GM23338 (cell line): ENCODE measurements at regions not wholly inside any gene's neighbourhood (a gene's known extent, or its start where the extent isn't known, plus 50 kb on each side); places are given as distances from the start of the nearest gene placed in this dataset.

Experiments
- ATAC-seq: fragments of 200-7000 bp; cut with Tn5 transposase; 3 replicates; pipeline ENCODE4 v1.9.1; 2020
- DNase-seq: peaks from one replicate; pipeline ENCODE4 v3.0.0-alpha.2; 2015; ENCODE audit warnings: low spot score
- H2AFZ ChIP-seq: fragments of 200-600 bp; sonication (generic); 2 replicates; pipeline ENCODE4 v1.8.0; 2016; ENCODE audit warnings: antibody characterized with exemption, mild to moderate bottlenecking, moderate library complexity
- H3F3A ChIP-seq: fragments of 200-600 bp; sonication (generic); replicated peaks from 2 replicates; pipeline ENCODE4 v1.8.0; 2017; ENCODE audit warnings: antibody characterized with exemption, mixed run types, low read depth
- H3K27ac ChIP-seq: fragments of 200-600 bp; sonication (generic); 2 replicates; pipeline ENCODE4 v1.6.1; 2016; ENCODE audit warnings: low read depth
- H3K27me3 ChIP-seq: fragments of 200-600 bp; sonication (generic); 2 replicates; pipeline ENCODE4 v1.8.0; 2016; ENCODE audit warnings: mild to moderate bottlenecking, mixed run types, moderate library complexity; ENCODE audit not compliant: insufficient read depth
- H3K36me3 ChIP-seq: fragments of 200-600 bp; sonication (generic); 2 replicates; pipeline ENCODE4 v1.8.0; 2016; ENCODE audit warnings: mild to moderate bottlenecking; ENCODE audit not compliant: insufficient read depth
- H3K4me1 ChIP-seq: fragments of 200-600 bp; sonication (generic); 2 replicates; pipeline ENCODE4 v1.8.0; 2016; ENCODE audit warnings: mild to moderate bottlenecking, moderate library complexity; ENCODE audit not compliant: insufficient read depth
- H3K4me2 ChIP-seq: fragments of 200-600 bp; sonication (generic); 2 replicates; pipeline ENCODE4 v1.7.1; 2017; ENCODE audit warnings: mixed run types
- H3K4me3 ChIP-seq: fragments of 200-600 bp; sonication (generic); 2 replicates; pipeline ENCODE4 v1.6.1; 2016; ENCODE audit warnings: mixed run types
- H3K79me2 ChIP-seq: fragments of 200-600 bp; sonication (generic); replicated peaks from 2 replicates; pipeline ENCODE4 v1.8.0; 2017; ENCODE audit warnings: mild to moderate bottlenecking; ENCODE audit not compliant: insufficient read depth
- H3K9me2 ChIP-seq: fragments of 200-600 bp; sonication (generic); 2 replicates; pipeline ENCODE4 v1.8.0; 2017; ENCODE audit not compliant: insufficient read depth
- H4K20me1 ChIP-seq: fragments of 200-600 bp; sonication (generic); replicated peaks from 2 replicates; pipeline ENCODE4 v1.8.0; 2017; ENCODE audit warnings: mild to moderate bottlenecking; ENCODE audit not compliant: insufficient read depth
- H3K27ac Mint-ChIP-seq: 2 replicates; pipeline ENCODE4 v1.8.0; 2020; ENCODE audit warnings: inconsistent platforms, mild to moderate bottlenecking, moderate library complexity, mixed read lengths
- H3K27me3 Mint-ChIP-seq: 3 replicates; pipeline ENCODE4 v1.8.0; 2022; ENCODE audit warnings: low read depth, mild to moderate bottlenecking, moderate library complexity, mixed read lengths, inconsistent platforms; ENCODE audit not compliant: insufficient read depth, poor library complexity
- H3K36me3 Mint-ChIP-seq: 3 replicates; pipeline ENCODE4 v1.8.0; 2021; ENCODE audit warnings: low read depth, mild to moderate bottlenecking, inconsistent platforms, moderate library complexity, mixed read lengths
- H3K4me1 Mint-ChIP-seq: 3 replicates; pipeline ENCODE4 v1.8.0; 2020; ENCODE audit warnings: mild to moderate bottlenecking, inconsistent platforms, mixed read lengths
- H3K4me3 Mint-ChIP-seq: 3 replicates; pipeline ENCODE4 v1.8.0; 2021; ENCODE audit warnings: moderate library complexity, mild to moderate bottlenecking, inconsistent platforms, mixed read lengths
- H3K9me3 Mint-ChIP-seq: 3 replicates; pipeline ENCODE4 v1.8.0; 2020; ENCODE audit warnings: moderate library complexity, mild to moderate bottlenecking, inconsistent platforms, mixed read lengths
- CREB1 ChIP-seq: fragments of 250-450 bp; sonication (Bioruptor Pico); IDR thresholded peaks from 2 replicates; pipeline ENCODE4 v1.5.0; 2020; ENCODE audit warnings: low read depth, mild to moderate bottlenecking, moderate library complexity
- ETS1 ChIP-seq: IDR thresholded peaks from 2 replicates; pipeline ENCODE4 v1.6.1; 2016; ENCODE audit warnings: antibody characterized with exemption
- EZH2 ChIP-seq: fragments of 200-600 bp; sonication (generic); IDR thresholded peaks from one replicate; pipeline ENCODE4 v1.8.0; 2017; ENCODE audit warnings: antibody characterized with exemption, mild to moderate bottlenecking, low read depth; ENCODE audit not compliant: unreplicated experiment
- EZH2phosphoT487 ChIP-seq: fragments of 200-600 bp; sonication (generic); IDR thresholded peaks from one replicate; pipeline ENCODE4 v1.8.1; 2018; ENCODE audit warnings: antibody characterized with exemption; ENCODE audit not compliant: unreplicated experiment
- JUNB ChIP-seq: IDR thresholded peaks from one replicate; pipeline ENCODE4 v1.6.1; 2016; ENCODE audit warnings: antibody characterized with exemption; ENCODE audit not compliant: unreplicated experiment
- NANOG ChIP-seq: IDR thresholded peaks from 2 replicates; pipeline ENCODE4 v1.6.1; 2016; ENCODE audit warnings: antibody characterized with exemption, borderline replicate concordance
- POLR2AphosphoS5 ChIP-seq: IDR thresholded peaks from 2 replicates; pipeline ENCODE4 v1.6.1; 2016; ENCODE audit warnings: antibody characterized with exemption, low read depth
- STAT1 ChIP-seq: IDR thresholded peaks from one replicate; pipeline ENCODE4 v1.6.1; 2016; ENCODE audit warnings: antibody characterized with exemption; ENCODE audit not compliant: unreplicated experiment
- ZNF114 ChIP-seq: fragments of 250-450 bp; sonication (Bioruptor Pico); IDR thresholded peaks from 2 replicates; pipeline ENCODE4 v1.5.0; 2020; ENCODE audit warnings: mild to moderate bottlenecking, moderate library complexity
- ZNF331 ChIP-seq: fragments of 250-450 bp; sonication (Bioruptor Pico); IDR thresholded peaks from 2 replicates; pipeline ENCODE4 v1.5.0; 2020; ENCODE audit warnings: low read depth, mild to moderate bottlenecking, moderate library complexity
- ZNF462 ChIP-seq: fragments of 250-450 bp; sonication (Bioruptor Pico); IDR thresholded peaks from 2 replicates; pipeline ENCODE4 v1.5.0; 2020; ENCODE audit warnings: mild to moderate bottlenecking, moderate library complexity
- TF ChIP-seq, protein P1 (sequence below), 2 experiments: fragments of 200-600 bp in 1 of 2; sonication (generic) in 1 of 2; conservative IDR thresholded peaks; 2 replicates each; pipeline versions ENCODE4 v1.5.1 to v1.6.1; 2016 to 2017; ENCODE audit warnings: antibody characterized with exemption in 2 of 2, low read depth in 2 of 2, mild to moderate bottlenecking in 2 of 2, moderate library complexity in 1 of 2
- TF ChIP-seq, protein P2 (sequence below): IDR thresholded peaks from one replicate; pipeline ENCODE4 v1.6.1; 2018; ENCODE audit warnings: antibody characterized with exemption; ENCODE audit not compliant: unreplicated experiment

DNA sequence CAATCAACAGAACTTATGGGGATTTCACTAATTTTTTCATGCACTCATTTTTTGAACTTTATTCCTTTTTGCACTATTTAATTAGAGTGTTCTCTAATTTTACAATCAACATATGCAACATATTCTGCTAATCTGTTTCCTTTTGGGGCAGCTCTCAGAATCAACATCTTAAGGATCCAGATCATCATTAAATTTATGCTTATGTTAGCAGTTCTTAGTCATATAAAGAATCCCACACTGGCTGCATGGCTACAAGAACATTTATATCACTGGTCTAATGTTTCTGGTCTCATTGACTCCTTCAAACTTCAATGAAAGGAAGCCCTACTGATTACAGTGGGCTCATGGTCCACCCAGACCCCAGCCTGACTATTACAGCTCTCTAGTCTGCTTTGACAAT is 245.2 kb downstream of the RBM26 start:
- TF ChIP-seq JUNB (no peak), ZNF462 (CRISPR knock-in tag) (no peak), ZNF114 (CRISPR knock-in tag) (no peak), POLR2AphosphoS5 (no peak), ETS1 (no peak), STAT1 (no peak), NANOG (no peak), EZH2phosphoT487 (no peak), EZH2 (no peak), CREB1 (CRISPR knock-in tag) (no peak), ZNF331 (CRISPR knock-in tag) (no peak)
- TF ChIP-seq, protein P1, sequence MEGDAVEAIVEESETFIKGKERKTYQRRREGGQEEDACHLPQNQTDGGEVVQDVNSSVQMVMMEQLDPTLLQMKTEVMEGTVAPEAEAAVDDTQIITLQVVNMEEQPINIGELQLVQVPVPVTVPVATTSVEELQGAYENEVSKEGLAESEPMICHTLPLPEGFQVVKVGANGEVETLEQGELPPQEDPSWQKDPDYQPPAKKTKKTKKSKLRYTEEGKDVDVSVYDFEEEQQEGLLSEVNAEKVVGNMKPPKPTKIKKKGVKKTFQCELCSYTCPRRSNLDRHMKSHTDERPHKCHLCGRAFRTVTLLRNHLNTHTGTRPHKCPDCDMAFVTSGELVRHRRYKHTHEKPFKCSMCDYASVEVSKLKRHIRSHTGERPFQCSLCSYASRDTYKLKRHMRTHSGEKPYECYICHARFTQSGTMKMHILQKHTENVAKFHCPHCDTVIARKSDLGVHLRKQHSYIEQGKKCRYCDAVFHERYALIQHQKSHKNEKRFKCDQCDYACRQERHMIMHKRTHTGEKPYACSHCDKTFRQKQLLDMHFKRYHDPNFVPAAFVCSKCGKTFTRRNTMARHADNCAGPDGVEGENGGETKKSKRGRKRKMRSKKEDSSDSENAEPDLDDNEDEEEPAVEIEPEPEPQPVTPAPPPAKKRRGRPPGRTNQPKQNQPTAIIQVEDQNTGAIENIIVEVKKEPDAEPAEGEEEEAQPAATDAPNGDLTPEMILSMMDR (conservative IDR thresholded peaks at IDR 0.05; ENCODE audit: low read depth in 2 of 2): no peak
- TF ChIP-seq, protein P2, sequence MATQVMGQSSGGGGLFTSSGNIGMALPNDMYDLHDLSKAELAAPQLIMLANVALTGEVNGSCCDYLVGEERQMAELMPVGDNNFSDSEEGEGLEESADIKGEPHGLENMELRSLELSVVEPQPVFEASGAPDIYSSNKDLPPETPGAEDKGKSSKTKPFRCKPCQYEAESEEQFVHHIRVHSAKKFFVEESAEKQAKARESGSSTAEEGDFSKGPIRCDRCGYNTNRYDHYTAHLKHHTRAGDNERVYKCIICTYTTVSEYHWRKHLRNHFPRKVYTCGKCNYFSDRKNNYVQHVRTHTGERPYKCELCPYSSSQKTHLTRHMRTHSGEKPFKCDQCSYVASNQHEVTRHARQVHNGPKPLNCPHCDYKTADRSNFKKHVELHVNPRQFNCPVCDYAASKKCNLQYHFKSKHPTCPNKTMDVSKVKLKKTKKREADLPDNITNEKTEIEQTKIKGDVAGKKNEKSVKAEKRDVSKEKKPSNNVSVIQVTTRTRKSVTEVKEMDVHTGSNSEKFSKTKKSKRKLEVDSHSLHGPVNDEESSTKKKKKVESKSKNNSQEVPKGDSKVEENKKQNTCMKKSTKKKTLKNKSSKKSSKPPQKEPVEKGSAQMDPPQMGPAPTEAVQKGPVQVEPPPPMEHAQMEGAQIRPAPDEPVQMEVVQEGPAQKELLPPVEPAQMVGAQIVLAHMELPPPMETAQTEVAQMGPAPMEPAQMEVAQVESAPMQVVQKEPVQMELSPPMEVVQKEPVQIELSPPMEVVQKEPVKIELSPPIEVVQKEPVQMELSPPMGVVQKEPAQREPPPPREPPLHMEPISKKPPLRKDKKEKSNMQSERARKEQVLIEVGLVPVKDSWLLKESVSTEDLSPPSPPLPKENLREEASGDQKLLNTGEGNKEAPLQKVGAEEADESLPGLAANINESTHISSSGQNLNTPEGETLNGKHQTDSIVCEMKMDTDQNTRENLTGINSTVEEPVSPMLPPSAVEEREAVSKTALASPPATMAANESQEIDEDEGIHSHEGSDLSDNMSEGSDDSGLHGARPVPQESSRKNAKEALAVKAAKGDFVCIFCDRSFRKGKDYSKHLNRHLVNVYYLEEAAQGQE: no peak
- Mint-ChIP-seq H3K4me1 (no peaks in the 10 kb centered on the region; the same call in 2 of the 3 replicates), H3K27me3 (peaks cover 4% of the 10 kb centered on the region), H3K4me3 (no peak overlapping the region), H3K27ac (no peak overlapping the region), H3K36me3 (no peaks in the 10 kb centered on the region), H3K9me3 (no peaks in the 10 kb centered on the region)
- Histone ChIP-seq H3K4me1 (no peaks in the 10 kb centered on the region), H2AFZ (no peak overlapping the region), H3K27me3 (no peaks in the 10 kb centered on the region), H3F3A (no peaks in the 10 kb centered on the region), H3K9me2 (no peaks in the 10 kb centered on the region), H3K4me2 (no peak overlapping the region), H3K27ac (no peak overlapping the region), H3K4me3 (no peak overlapping the region), H4K20me1 (no peaks in the 10 kb centered on the region; the same call in 1 of the 2 replicates), H3K79me2 (no peaks in the 10 kb centered on the region), H3K36me3 (no peaks in the 10 kb centered on the region)
- DNase-seq (no peak), ATAC-seq (no peak)
